HEK293 (cell line): ENCODE measurements at regions not wholly inside any gene's neighbourhood (a gene's known extent, or its start where the extent isn't known, plus 50 kb on each side); places are given as distances from the start of the nearest gene placed in this dataset.

Experiments
- CTCF ChIA-PET: fragments of 350-600 bp; formaldehyde crosslinking; extraction: SDS; loops from one replicate; lab custom pipeline; 2021; ENCODE audit warnings: antibody characterized with exemption; lab: Yijun Ruan, JAX
- POLR2A ChIA-PET: fragments of 300-600 bp; formaldehyde crosslinking; extraction: SDS; loops from one replicate; lab custom pipeline; 2020; ENCODE audit warnings: antibody characterized with exemption, inconsistent platforms; lab: Yijun Ruan, JAX
- H3K27ac ChIP-seq: fragments of 200-500 bp; sonication (Bioruptor generic); 2 replicates; pipeline ENCODE4 v1.5.1; 2014; ENCODE audit warnings: low read depth, low read length, control low read depth, inconsistent platforms; ENCODE audit errors: extremely low read depth
- H3K36me3 ChIP-seq, 2 experiments: fragments of 200-500 bp in 1 of 2; sonication (Bioruptor generic) in 1 of 2; 1 replicate in 1 of 2; 2 replicates in 1 of 2; pipeline ENCODE4 v1.5.1; 2014 to 2017; ENCODE audit warnings: inconsistent platforms in 2 of 2, low read length in 2 of 2; ENCODE audit not compliant: control insufficient read depth in 2 of 2, insufficient read depth in 1 of 2
- H3K4me1 ChIP-seq: fragments of 200-500 bp; sonication (Bioruptor generic); 2 replicates; pipeline ENCODE4 v1.5.1; 2014; ENCODE audit warnings: mild to moderate bottlenecking, low read length, inconsistent platforms; ENCODE audit not compliant: control insufficient read depth, insufficient read depth
- H3K4me3 ChIP-seq: 2 replicates; pipeline ENCODE4 v1.5.1; 2011; ENCODE audit warnings: low read depth, mild to moderate bottlenecking, control low read depth, low read length, moderate library complexity
- H3K9me3 ChIP-seq: fragments of 200-500 bp; sonication (Bioruptor generic); 2 replicates; pipeline ENCODE4 v1.5.1; 2014; ENCODE audit warnings: low read depth, low read length, inconsistent platforms; ENCODE audit not compliant: control insufficient read depth, insufficient read depth
- GLIS2 ChIP-seq: fragments of 450-650 bp; formaldehyde crosslinking; IDR thresholded peaks from 2 replicates; pipeline ENCODE4 v1.5.1; 2016; ENCODE audit warnings: missing biosample characterization, missing genetic modification characterization
- HOXA7 ChIP-seq: sonication (generic); formaldehyde crosslinking; IDR thresholded peaks from 2 replicates; pipeline ENCODE4 v1.8.1; 2022; ENCODE audit warnings: missing genetic modification reagents, borderline replicate concordance
- KLF10 ChIP-seq: fragments of 450-650 bp; IDR thresholded peaks from 2 replicates; pipeline ENCODE4 v1.5.1; 2018; ENCODE audit warnings: missing biosample characterization, mild to moderate bottlenecking, missing genetic modification characterization
- PRDM10 ChIP-seq: fragments of 450-650 bp; formaldehyde crosslinking; IDR thresholded peaks from 2 replicates; pipeline ENCODE4 v1.5.1; 2016; ENCODE audit warnings: missing biosample characterization, missing genetic modification characterization
- PRDM2 ChIP-seq: fragments of 450-650 bp; formaldehyde crosslinking; IDR thresholded peaks from 2 replicates; pipeline ENCODE4 v1.5.1; 2016; ENCODE audit warnings: missing biosample characterization, missing genetic modification characterization, borderline replicate concordance
- SETDB1 ChIP-seq: IDR thresholded peaks from one replicate; pipeline ENCODE4 v1.6.1; 2017; ENCODE audit warnings: mild to moderate bottlenecking, low read length, moderate library complexity, mixed read lengths; ENCODE audit not compliant: insufficient read length
- SP7 ChIP-seq: fragments of 450-650 bp; formaldehyde crosslinking; IDR thresholded peaks from 2 replicates; pipeline ENCODE4 v1.5.1; 2016; ENCODE audit warnings: missing biosample characterization, missing genetic modification characterization
- ZBTB1 ChIP-seq: fragments of 450-650 bp; formaldehyde crosslinking; IDR thresholded peaks from 2 replicates; pipeline ENCODE4 v1.5.1; 2016; ENCODE audit warnings: missing biosample characterization, missing genetic modification characterization
- ZEB2 ChIP-seq: fragments of 450-650 bp; formaldehyde crosslinking; IDR thresholded peaks from 2 replicates; pipeline ENCODE4 v1.5.1; 2016; ENCODE audit warnings: missing biosample characterization, missing genetic modification characterization
- ZFHX2 ChIP-seq: fragments of 450-650 bp; formaldehyde crosslinking; conservative IDR thresholded peaks from 2 replicates; pipeline ENCODE4 v1.5.1; 2016; ENCODE audit warnings: missing biosample characterization, missing genetic modification characterization
- ZNF114 ChIP-seq: fragments of 450-650 bp; formaldehyde crosslinking; IDR thresholded peaks from 2 replicates; pipeline ENCODE4 v1.5.0; 2017; ENCODE audit warnings: missing biosample characterization, missing genetic modification characterization
- ZNF138 ChIP-seq: fragments of 450-650 bp; formaldehyde crosslinking; IDR thresholded peaks from 2 replicates; pipeline ENCODE4 v1.5.1; 2016; ENCODE audit warnings: missing biosample characterization, missing genetic modification characterization, borderline replicate concordance
- ZNF24 ChIP-seq: fragments of 450-650 bp; formaldehyde crosslinking; IDR thresholded peaks from 2 replicates; pipeline ENCODE4 v1.5.1; 2016; ENCODE audit warnings: missing biosample characterization, missing genetic modification characterization
- ZNF248 ChIP-seq: fragments of 450-650 bp; formaldehyde crosslinking; IDR thresholded peaks from 2 replicates; pipeline ENCODE4 v1.5.1; 2017; ENCODE audit warnings: missing biosample characterization, missing genetic modification characterization
- ZNF335 ChIP-seq: fragments of 450-650 bp; formaldehyde crosslinking; conservative IDR thresholded peaks from 2 replicates; pipeline ENCODE4 v1.5.1; 2016; ENCODE audit warnings: missing biosample characterization, missing genetic modification characterization
- ZNF354C ChIP-seq: fragments of 450-650 bp; formaldehyde crosslinking; IDR thresholded peaks from 2 replicates; pipeline ENCODE4 v1.5.1; 2016; ENCODE audit warnings: missing biosample characterization, missing genetic modification characterization, low read depth, borderline replicate concordance
- ZNF416 ChIP-seq: fragments of 450-650 bp; formaldehyde crosslinking; IDR thresholded peaks from 2 replicates; pipeline ENCODE4 v1.5.1; 2016; ENCODE audit warnings: missing biosample characterization, missing genetic modification characterization
- ZNF600 ChIP-seq: fragments of 450-650 bp; formaldehyde crosslinking; IDR thresholded peaks from 2 replicates; pipeline ENCODE4 v1.5.1; 2016; ENCODE audit warnings: missing biosample characterization, missing genetic modification characterization
- ZNF623 ChIP-seq: fragments of 450-650 bp; formaldehyde crosslinking; IDR thresholded peaks from 2 replicates; pipeline ENCODE4 v1.5.1; 2016; ENCODE audit warnings: missing biosample characterization, missing genetic modification characterization
- ZNF670 ChIP-seq: fragments of 450-650 bp; formaldehyde crosslinking; IDR thresholded peaks from 2 replicates; pipeline ENCODE4 v1.5.1; 2016; ENCODE audit warnings: missing biosample characterization, missing genetic modification characterization, low read depth
- ZNF768 ChIP-seq: fragments of 450-650 bp; formaldehyde crosslinking; IDR thresholded peaks from 2 replicates; pipeline ENCODE4 v1.5.1; 2018; ENCODE audit warnings: missing biosample characterization, mild to moderate bottlenecking, missing genetic modification characterization
- ZNF837 ChIP-seq: fragments of 450-650 bp; formaldehyde crosslinking; IDR thresholded peaks from 2 replicates; pipeline ENCODE4 v1.5.1; 2016; ENCODE audit warnings: missing biosample characterization, missing genetic modification characterization
- ZNF843 ChIP-seq: fragments of 450-650 bp; formaldehyde crosslinking; IDR thresholded peaks from 2 replicates; pipeline ENCODE4 v1.5.1; 2016; ENCODE audit warnings: missing biosample characterization, missing genetic modification characterization

- TF ChIP-seq ZNF843 (tag by site-specific recombination): no peak
Observed at GRCh38 chr2:142325870-142326269, 195.1 kb upstream of the LRP1B start (continued).

- ChIA-PET POLR2A (no interaction called here), CTCF (no interaction called here)
- Histone ChIP-seq H3K4me1 (no peaks in the 10 kb centered on the region), H3K9me3 (no peaks in the 10 kb centered on the region), H3K27ac (no peak overlapping the region), H3K36me3 (no peaks in the 10 kb centered on the region), H3K4me3 (no peak overlapping the region)
- TF ChIP-seq ZNF623: no peak
- TF ChIP-seq ZNF335 (tag by site-specific recombination): no peak
- TF ChIP-seq HOXA7 (CRISPR knock-in tag): no peak
- TF ChIP-seq GLIS2 (tag by site-specific recombination): no peak
- TF ChIP-seq ZNF670: no peak
Observed at GRCh38 chr2:142323206-142323605, 192.4 kb upstream of the LRP1B start.

GRCh38 chr2:142321706-142322280 lies 191.0 kb upstream of the LRP1B start:
- H3K36me3 ChIP-seq: no peaks in the 10 kb centered on the region
- TF ChIP-seq ZNF138 (tag by site-specific recombination): no peak
- no peak for TF ChIP-seq ZEB2
- no peak for TF ChIP-seq PRDM2
- TF ChIP-seq KLF10 (tag by site-specific recombination): no peak
- no peak for TF ChIP-seq SETDB1
- no peak for TF ChIP-seq ZNF114 (tag by site-specific recombination)
- no peak for TF ChIP-seq ZNF335 (tag by site-specific recombination)
- no peak for TF ChIP-seq ZNF600 (tag by site-specific recombination)
- no peak for TF ChIP-seq ZNF416 (tag by site-specific recombination)
- no peak for TF ChIP-seq ZNF354C (tag by site-specific recombination)
- TF ChIP-seq SP7 (tag by site-specific recombination): no peak
- no peak for TF ChIP-seq ZBTB1 (tag by site-specific recombination)
- TF ChIP-seq ZNF24 (tag by site-specific recombination): no peak
- no peak for TF ChIP-seq ZFHX2
- no peak for TF ChIP-seq ZNF248
- no peak for TF ChIP-seq ZNF768
- no peak for TF ChIP-seq ZNF837 (tag by site-specific recombination)
- TF ChIP-seq PRDM10 (tag by site-specific recombination): no peak
- TF ChIP-seq, all 188 proteins: peak for 0
- no peak overlapping the region for H3K4me3 ChIP-seq
- no peaks in the 10 kb centered on the region for H3K4me1 ChIP-seq
- POLR2A ChIA-PET: no interaction called here
- CTCF ChIA-PET: no interaction called here
- H3K27ac ChIP-seq: no peak overlapping the region
- no peaks in the 10 kb centered on the region for H3K9me3 ChIP-seq
